ENCODE measurements at regions not wholly inside any gene's neighbourhood (a gene's known extent, or its start where the extent isn't known, plus 50 kb on each side); places are given as distances from the start of the nearest gene placed in this dataset.
"Not testable (repeated sequence)": the region's sequence is repeated elsewhere in the genome, so short reads cannot be mapped to it uniquely, and the experiment has no call there.

DNA sequence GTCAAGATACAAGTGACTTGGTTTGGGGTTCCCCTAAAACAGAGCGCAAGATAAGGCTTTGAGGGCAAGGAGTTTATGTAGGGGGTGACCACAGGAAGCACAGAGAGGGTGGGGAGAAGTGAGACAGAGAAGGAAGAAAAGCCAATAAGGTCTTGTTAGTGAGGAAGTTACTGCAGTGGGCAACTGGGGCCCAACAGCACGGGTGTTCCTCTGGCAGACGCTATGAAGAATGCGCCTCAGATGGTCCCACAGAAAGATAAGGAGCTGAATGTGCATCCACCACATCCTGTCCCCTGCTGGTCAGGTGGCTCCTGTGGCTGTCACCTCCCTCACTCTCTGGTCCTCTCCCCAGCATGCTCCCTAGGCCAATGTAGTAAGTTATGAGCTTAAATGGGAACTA is 333.5 kb downstream of the TSHZ3 start:
- DNase-seq: no peak

DNA sequence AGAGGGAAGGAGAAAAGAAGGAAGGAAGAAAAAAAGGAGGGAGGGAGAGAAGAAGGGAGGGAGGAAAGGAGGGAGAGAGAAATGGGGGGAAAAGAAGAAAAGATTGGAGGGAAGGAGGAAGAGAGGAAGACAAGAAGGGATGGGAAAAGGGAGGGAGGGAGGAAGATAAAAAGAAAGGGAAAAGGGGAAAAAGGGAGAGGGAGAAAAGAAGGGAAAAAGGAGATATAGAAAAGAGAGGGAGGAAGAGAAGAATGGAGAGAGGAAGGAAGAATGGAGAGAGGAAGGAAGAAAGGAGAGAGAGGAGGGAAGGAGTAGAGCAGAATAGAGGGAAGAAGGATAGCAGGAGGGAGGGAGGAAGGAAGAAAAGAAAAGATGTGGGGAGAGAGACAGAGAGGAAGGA is 334.6 kb downstream of the TSHZ3 start:
- DNase-seq: no peak

DNA sequence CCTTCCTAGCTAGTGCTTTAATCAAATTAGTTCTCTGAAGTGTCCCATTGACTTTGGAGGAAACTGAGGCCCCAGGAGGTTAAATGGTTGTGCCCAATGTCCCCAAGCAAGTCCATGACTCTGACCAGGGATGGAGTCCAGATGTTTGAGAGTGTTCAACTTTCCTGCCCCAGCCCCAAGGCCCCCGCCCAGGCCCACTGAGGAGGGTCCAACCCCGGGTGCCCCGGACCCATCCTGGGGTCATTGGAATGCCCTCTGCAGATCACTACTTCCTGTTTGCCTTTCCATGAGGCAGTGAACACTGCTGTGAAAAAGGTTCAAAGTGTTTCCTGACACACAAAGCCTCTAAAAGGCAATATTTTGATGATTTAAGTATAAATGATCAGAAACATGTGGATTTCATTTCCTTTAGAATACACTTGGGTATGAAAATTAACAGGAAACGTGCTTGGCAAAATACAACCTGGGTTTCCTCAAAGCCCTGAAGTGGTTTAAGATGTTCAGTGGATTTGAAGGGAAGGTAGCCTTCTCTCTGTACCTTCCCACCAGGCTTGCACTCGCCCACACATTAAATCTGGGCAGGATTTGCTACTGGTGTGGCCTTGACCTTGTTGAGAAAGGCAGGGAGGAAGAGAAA is 335.7 kb downstream of the TSHZ3 start:
- DNase-seq: no peak

DNA sequence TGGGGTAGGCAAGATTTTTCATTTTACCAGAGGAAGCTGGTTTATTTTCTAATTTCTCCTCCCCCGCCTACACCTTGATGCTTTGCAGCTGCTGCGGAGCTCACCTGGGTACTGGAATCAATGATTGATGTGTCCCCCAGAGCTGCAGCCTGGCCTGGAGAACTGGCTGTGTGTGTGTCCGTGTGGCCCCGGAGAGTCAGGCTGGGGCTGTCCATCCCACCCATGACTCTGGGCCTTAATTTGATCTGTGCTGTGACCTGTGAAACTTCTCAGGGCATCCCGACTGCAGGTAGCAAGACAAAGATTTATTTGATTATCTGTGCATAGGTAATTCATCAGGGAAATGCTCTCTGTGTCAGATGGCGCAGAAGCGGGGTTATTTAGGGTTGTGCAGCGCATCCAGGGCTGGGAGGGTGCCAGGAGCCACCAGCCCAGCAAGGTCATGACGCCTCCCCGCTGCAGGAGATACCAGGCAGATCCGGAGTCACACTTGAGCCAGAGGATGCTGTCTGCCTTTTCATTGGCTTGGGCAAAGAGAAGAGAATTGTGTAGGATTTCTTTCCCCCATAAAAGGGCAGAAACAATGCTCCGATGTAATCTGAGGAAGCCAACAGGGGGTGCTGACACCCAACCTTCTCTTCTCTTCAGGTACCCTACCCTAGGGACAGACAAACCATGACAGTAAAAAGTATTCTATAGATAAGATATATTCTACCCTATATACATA is 346.6 kb downstream of the TSHZ3 start:
- DNase-seq: no peak

DNA sequence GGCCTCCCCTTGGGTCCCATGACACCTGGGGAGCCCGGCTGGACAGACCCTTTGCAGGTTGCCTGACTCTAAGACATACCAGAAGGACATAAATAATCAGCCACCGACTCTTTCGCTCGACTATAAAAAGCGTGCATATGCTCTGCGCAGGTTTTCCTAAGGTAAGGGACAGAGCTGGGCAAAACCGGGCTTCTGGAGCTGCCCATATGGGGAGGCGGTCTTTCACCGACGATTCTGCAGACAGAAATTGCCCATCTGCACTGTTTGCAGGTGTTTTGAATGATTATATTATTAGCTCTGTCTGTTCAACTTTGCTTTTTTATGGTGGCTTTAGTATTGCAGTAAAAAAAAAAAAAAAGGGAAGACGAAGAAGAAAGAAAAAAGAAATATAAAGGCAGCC is 347.2 kb downstream of the TSHZ3 start:
- no peak for DNase-seq

DNA sequence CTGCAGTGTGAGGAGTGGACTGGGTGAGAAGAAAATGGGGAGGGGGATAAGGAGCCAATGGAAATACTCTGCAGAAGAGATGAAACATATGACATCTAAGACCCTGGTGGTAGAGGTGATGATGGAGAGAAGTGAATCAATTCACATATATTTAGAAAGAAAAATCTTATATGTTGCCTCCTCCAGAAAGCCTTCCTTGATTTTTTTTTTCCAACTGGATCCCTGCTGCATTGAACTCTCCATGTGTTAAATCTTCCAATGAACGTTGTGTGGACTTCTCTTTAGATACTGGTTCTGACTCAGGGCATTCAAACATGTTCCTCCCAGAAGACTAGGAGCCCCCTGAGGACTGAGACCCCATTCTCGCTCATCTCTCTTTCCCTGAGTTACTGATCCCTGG is 348.3 kb downstream of the TSHZ3 start:
- no peak for DNase-seq

DNA sequence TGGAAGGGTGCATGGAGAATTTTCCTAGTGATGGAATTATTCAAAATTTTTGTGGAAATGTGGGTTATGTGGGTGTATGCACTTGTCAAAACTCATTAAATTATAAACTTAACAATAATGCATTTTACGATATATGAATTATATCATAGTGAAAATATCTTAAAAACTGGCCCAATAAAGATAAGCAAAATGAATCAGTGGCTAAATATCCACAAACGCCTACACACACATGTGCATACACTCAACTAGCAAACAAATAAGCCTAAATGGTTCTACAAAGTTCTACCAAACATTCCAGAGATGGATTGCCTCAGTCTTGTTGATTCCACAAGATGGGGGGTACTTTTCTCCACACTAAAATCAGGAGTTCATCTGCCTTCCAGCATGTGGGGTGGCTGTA is 349.5 kb downstream of the TSHZ3 start:
- DNase-seq: no peak

DNA sequence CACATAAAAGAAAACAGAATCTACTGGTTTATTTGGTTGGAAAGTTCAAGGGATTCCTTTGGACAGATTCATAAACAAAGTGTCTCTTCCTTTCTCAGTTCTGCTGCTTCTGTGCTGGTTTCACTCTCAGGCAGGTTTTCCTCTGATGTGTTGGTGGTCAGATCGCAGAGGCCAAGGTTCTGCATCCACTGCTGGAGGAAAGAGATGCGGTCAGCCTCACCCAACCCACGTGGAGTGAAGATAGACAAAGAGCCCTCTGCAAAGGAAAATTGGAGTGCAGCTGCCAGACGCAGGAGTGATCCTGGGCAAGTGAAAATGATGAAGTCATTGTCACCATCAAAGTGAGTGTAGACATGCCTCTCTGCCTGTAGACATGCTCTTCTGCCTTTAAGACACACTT is 352.0 kb downstream of the TSHZ3 start:
- DNase-seq: no peak

DNA sequence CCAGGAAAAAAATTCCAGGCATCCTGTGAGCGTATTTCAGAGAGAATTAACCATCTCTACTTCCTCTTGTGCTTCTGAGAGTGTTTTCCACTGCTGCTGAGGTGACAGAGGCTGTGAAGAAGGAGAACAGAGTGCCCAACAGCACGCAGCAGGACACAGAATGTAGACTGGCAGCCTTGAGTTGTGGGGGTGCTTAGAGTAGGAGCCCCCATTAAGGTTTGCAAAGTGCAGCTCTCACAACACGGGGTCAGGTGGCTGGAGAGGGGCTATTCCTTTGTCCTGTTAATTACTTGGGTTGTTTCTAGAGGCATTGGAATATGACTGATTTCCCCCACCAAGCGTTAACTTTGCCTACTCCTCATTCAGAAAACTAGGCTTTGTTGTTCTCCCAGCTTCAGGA is 370.6 kb downstream of the TSHZ3 start:
- no peak for DNase-seq

DNA sequence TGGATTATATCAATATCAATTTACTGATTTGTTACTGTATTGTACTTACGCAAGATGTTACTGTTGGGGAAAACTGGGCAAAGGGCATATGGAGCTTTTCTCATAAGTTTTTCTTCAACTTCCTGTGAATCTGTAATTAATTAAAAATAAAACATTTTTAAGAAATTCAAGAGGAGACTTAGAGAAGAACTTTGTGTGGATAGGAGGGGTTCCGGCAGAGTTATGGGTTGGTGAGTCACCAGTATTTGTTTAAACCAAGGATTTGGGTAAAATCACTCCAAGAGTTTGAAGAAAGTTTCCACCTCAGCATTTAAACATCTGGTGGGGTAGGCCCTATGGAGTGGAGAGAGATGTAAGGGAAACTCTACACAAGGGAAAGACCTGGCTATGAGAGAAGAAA is 379.6 kb downstream of the TSHZ3 start:
- no peak for DNase-seq

DNA sequence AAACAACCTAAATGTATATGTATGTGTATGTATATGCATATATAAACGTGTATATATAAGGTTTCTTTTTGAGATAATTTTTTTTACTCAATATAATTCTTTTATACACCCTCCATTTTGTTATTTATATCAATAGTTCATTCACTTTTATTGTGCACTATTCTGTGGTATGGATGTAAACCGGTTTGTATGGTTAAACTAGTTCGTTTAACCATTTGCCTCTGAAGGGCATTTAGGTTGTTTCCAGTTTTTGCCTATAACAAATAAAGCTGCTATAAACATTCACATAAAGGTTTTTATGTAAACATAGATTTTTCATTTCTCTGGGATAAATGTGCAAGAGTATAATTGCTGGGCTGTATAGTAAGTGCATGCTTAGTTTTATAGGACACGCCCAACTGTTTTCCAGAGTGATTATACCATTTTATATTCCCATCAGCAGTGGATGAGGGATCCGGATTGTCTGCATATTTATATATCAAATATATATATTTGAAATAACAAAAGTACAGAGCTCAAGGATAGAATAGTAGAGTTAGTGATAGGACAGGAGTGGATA is 380.3 kb downstream of the TSHZ3 start:
- no peak for DNase-seq

DNA sequence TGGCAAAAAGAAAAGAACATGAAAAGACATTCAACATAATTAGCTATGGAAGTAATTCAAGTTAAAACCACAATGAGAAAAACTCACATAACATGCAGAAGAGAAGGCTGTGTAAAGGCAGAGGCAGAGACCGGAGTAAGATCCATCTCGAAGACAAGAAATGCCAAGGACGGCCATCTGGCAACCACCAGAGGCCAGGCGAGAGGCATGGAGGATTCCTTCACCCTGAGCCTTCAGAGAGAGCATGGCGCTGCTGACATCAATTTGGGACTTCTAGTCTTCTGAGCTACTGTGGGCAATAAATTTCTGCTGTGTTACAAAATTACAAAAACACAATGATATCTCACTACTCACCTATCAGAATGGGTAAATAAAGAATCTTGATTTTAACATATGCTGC is 381.0 kb downstream of the TSHZ3 start:
- no peak for DNase-seq

DNA sequence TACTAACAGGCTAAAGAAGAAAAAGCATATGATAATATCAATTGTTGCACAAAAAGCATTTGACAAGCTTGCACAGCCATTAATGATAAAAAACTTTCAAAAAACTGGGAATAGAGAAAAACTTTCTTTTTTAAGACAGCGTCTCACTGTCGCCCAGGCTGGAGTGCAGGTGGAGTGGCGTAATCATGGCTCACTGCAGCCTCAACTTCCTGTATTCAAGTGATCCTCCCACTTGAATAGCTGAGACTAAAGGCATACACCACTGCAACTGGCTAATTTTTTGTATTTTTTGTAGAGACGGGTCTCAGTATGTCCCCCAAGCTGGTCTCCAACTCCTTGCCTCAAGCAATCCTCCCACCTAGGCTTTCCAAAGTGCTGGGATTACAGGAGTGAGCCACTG is 382.8 kb downstream of the TSHZ3 start:
- no peak for DNase-seq

DNA sequence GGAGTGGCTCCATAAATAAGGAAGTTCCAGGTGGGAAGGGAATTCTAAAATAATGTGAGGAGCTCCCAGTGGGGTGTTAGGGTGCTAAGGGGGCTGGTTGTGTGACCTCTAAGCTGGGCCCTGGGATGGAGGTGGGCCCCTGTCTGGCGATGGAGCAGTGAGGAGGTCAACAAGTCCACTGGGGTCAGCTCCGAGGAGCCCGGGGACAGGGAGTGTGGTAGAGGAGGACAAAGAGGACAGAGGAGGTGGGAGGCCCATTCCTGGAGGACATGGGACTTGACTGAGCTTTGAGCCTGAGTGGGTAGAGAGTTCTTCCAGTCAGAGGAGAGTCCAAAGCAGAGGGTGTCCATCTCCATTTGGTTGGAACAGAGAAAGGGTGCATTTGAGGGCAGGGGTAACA is 390.2 kb downstream of the TSHZ3 start:
- DNase-seq: no peak

DNA sequence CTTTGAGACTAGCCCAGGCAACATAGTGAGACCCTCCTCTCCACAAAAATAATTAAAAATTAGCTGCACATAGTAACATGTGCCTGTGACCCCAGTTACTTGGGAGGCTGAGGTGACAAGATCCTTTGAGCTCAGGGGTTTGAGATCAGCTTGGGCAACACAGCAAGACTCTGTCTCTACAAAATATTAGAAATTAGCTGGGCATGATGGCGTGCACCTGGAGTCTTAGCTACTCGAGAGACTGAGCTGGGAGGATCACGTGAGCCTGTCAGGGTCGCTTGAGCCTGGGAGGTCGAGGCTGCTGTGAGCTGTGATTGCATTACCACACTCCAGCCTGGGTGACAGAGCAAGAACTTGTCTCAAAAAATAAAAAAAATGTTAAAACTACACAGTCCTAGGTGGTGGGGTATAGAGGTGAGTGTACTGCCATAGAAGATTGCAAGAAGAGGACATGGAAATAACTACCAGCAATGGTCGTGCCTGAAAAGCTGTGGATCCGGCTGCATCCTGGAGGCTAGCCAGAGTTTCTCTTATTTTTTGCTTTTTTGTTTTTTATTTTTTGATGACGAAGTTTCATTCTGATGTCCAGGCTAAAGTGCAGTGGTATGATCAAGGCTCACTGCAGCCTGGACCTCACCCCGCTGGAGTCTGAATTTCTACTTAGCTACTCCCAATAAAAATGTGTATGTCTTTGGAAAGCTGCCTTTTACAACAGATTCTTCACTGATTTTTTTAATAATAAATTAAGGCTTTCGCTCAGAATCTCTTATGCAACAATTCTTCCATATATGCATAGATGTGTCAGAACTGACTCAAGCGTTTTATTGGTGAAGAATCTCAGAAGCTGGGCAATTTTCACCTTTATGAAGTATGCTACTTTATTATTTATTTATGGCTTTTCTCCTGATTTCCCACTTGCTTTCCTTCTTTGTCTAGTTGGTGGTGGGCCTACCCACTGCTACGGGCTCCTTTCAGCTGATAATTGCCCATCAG is 393.8 kb downstream of the TSHZ3 start:
- no peak for DNase-seq

DNA sequence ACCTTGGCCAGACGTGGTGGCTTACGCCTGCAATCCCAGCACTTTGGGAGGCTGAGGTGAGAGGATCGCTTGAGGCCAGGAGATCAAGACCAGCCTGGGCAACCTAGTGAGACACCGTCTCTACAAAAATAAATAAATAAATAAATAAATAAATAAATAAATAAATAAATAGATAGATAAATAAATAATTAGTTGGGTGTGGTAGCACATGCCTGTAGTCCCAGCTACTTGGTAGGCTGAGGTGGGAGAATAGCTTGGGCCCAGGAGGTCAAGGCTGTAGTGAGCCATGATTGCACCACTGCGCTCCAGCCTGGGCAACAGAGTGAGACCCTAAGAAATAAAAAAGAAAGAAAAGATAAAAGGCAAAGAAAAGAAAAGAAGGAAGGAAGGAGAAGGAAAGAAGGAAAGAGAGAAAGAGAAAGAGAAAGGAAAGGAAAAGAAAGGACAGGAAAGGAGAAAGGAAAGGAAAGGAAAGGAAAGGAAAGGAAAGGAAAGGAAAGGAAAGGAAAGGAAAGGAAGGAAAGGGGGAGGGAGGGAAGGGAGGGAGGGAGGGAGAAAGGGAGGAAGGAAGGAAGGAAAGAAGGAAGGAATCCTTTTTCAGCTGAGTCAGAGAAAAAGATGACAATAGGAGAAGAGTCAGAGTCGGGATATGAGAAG is 404.8 kb downstream of the TSHZ3 start:
- not testable (repeated sequence) for DNase-seq

DNA sequence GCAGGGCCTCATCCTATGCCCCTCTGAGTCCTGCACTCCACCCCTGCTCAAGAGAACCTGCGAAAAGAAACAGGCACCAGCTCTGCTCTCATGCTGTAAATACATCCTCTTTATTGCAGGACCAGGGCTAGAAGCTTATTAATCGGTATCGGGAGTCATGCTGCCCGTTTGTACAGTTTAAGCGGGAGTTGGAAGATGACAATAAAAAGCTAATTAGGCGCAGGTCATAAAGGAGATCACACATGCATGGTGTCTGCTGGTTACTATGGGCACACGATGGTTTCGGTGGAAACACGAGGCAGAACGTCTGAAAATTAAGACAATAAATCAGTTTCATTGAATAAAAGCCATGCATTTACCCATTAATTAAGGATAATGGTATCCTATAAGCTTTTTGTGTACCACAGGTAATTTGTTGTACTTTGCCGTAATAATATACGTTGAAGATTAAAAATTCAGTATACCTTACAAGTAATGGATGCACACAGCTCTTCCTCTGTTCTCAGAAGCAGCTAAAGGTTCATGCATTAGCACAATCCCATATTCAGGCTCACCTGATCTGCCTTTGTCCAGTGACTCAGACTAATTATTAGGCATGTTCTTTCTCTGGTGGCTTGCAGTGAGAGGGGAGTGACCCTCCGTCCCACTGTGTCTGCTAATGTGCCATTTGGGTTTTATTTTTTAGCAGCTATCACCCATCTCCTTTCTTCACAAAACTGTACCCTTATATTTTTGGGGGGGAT is 406.0 kb downstream of the TSHZ3 start:
- DNase-seq: no peak

DNA sequence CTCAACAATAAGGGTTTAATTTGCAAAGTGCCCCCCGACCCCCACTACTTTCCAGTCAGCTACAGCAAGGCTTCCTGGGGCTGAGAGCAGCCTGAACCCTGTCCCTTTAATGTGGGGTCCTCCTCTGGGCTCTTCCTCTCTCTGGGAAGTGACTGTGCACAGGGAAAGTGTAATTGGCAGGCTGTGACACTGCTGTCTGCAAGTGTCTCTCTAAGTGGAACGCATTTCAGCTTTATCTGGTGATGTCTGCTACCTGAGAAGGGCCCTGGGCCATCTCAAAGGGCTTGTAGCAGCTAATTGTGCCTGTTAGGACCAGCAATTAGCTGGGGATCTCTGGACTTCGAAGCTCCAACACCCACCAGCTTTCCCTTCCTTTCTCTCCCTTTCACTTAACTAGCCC is 406.6 kb downstream of the TSHZ3 start:
- DNase-seq: no peak

DNA sequence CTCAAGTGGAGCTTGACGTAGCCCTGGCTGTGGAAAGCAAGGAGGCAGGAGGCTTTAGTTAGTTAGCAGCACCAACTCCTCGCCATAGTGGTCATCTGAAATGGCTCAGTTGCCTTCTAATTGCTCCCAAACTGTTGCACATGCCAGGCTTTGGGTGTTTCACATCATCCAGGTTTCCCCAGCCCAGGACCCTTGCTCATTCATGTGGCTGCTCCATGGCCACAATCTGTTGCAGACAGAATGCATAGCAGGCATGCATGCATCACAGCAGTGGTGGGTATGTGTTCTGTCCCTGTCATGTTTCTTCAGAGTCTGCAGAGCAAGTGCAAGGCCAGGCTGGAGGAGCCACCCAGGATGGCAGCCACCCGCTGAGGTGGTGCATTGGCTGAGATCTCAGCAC is 407.6 kb downstream of the TSHZ3 start:
- DNase-seq: no peak

DNA sequence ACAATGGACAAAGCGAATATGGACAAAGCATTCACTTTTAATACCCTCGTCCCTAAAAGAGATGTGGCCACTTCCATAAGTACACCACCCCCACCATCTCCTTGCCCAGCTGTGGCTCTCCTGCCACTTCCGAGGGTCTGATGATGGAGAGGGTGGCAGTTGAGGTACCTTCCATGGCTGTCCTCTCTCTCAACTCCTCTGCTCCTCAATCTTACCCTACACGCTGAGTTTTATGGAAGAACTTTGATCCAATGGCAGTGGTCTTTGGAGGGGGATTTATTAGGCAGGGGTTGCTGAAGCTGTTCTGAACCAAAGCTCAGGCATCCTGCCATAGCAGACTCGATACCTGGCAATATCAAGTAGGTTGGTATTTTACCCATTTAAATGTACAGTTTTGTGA is 413.0 kb downstream of the TSHZ3 start:
- DNase-seq: no peak

DNA sequence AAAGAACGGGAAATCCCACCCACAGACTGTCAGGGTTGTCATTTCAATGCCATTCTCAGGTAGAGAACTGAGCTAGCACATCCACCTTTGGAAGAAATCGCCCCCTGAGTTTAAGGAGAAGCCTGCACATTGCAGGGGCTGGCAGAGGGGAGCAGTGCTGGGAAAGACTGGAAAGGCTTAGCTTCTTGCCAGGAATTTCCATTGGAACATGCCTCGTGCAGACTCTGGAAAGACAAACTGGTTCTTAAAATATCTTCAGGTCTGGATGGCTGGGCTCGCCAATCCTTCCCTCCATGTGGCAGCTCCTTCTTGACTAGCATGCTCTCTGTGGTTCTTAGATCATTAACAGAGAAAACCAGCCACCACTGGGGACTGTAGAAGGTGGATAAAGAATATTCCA is 414.1 kb downstream of the TSHZ3 start:
- no peak for DNase-seq

DNA sequence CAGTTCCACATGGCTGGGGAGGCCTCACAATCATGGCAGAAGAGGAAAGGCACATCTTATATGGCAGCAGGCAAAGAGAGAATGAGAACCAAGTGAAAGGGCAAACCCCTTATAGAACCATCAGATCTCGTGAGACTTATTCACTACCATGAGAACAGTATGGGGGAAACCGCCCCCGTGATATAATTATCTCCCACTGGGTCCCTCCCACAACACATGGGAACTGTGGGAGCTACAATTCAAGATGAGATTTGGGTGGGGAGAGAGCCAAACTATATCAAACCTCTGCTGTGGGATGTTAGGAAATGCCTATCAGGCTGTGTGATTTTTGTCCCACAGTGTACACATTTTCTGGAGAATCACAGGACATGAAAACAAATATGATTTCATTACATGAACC is 415.8 kb downstream of the TSHZ3 start:
- DNase-seq: not testable (repeated sequence)

Data from NCI-H1436 treated with DMSO at 0.1 percent for 48 hours (cell line).